Lower lobe of right lung (tissue), 2 donors: ENCODE measurements at regions not wholly inside any gene's neighbourhood (a gene's known extent, or its start where the extent isn't known, plus 50 kb on each side); places are given as distances from the start of the nearest gene placed in this dataset.

Experiments used
- ATAC-seq, 2 donors: fragments of 200-7000 bp; cut with Tn5 transposase; one replicate each; pipeline ENCODE4 v1.9.1; 2020 to 2022; ENCODE audit warnings: mild to moderate bottlenecking in 2 of 2, moderate library complexity in 2 of 2
- DNase-seq: peaks from one replicate; pipeline ENCODE4 v3.0.0-alpha.2; 2020
- H3K27ac ChIP-seq: fragments of 200-600 bp; one replicate; pipeline ENCODE4 v1.8.0; 2022
- H3K27me3 ChIP-seq: fragments of 200-600 bp; one replicate; pipeline ENCODE4 v1.8.0; 2022; ENCODE audit warnings: low read depth
- H3K36me3 ChIP-seq: fragments of 200-600 bp; one replicate; pipeline ENCODE4 v1.8.0; 2022; ENCODE audit warnings: mild to moderate bottlenecking
- H3K4me1 ChIP-seq: fragments of 200-600 bp; one replicate; pipeline ENCODE4 v1.8.0; 2022
- H3K4me3 ChIP-seq: fragments of 200-600 bp; one replicate; pipeline ENCODE4 v1.8.0; 2022; ENCODE audit warnings: mild to moderate bottlenecking
- H3K9me3 ChIP-seq: fragments of 200-600 bp; one replicate; pipeline ENCODE4 v1.8.0; 2022
- CTCF ChIP-seq: fragments of 200-600 bp; IDR thresholded peaks from one replicate; pipeline ENCODE4 v1.8.0; 2022; ENCODE audit warnings: antibody characterized with exemption, mild to moderate bottlenecking
- intact Hi-C: fragments of 100-400 bp; cut with DNase I; formaldehyde crosslinking; loops from one replicate; pipeline ENCODE4 v1.11.0; 2022
- donor health status: DM: no; HTN: yes; CAD: no; lungs with severe emphysema.

- DNase-seq (peak; percentile 90), ATAC-seq (peak; percentile 39 to 56)
- no peak for TF ChIP-seq CTCF
- peak overlapping the region; percentile 71 for H3K4me3 ChIP-seq
- H3K4me1 ChIP-seq = peaks cover 34% of the 10 kb centered on the region
- H3K9me3 ChIP-seq = no peaks in the 10 kb centered on the region
- H3K27me3 ChIP-seq = peaks cover 13% of the 10 kb centered on the region
- intact Hi-C loops = no loop called here
- H3K27ac ChIP-seq = peak overlapping the region; percentile 36
- H3K36me3 ChIP-seq = no peaks in the 10 kb centered on the region
Observed at GRCh38 chr17:77279448-77280303, 138.9 kb downstream of the SEC14L1 start.

GRCh38 chr17:77280304-77281121 lies 139.7 kb downstream of the SEC14L1 start:
- Histone ChIP-seq H3K9me3 (no peaks in the 10 kb centered on the region), H3K4me1 (peaks cover 42% of the 10 kb centered on the region), H3K4me3 (peak overlapping the region; percentile 71), H3K36me3 (no peaks in the 10 kb centered on the region), H3K27me3 (peaks cover 13% of the 10 kb centered on the region), H3K27ac (peak overlapping the region; percentile 36)
- DNase-seq (peak; percentile 77), ATAC-seq (no peak)
- intact Hi-C loops = no loop called here
- no peak for TF ChIP-seq CTCF

- intact Hi-C loops = no loop called here
- Histone ChIP-seq H3K9me3 (no peaks in the 10 kb centered on the region), H3K4me1 (peaks cover 41% of the 10 kb centered on the region), H3K27ac (peak overlapping the region; percentile 76), H3K4me3 (peak overlapping the region; percentile 71), H3K27me3 (peaks cover 13% of the 10 kb centered on the region), H3K36me3 (no peaks in the 10 kb centered on the region)
- TF ChIP-seq CTCF = no peak
- DNase-seq (peak; percentile 76), ATAC-seq (peak; percentile 79 to 82)
Observed at GRCh38 chr17:77281122-77281903, 140.5 kb downstream of the SEC14L1 start.

GRCh38 chr17:77281904-77282367 lies 141.2 kb downstream of the SEC14L1 start:
- intact Hi-C loops = no loop called here
- TF ChIP-seq CTCF = no peak
- Histone ChIP-seq H3K4me1 (peaks cover 47% of the 10 kb centered on the region), H3K9me3 (no peaks in the 10 kb centered on the region), H3K27me3 (peaks cover 13% of the 10 kb centered on the region), H3K27ac (peak overlapping the region; percentile 76), H3K4me3 (peak overlapping the region; percentile 71), H3K36me3 (no peaks in the 10 kb centered on the region)
- ATAC-seq = peak; percentile 37
- peak; percentile 80 for DNase-seq
